ENCODE measurements at regions not wholly inside any gene's neighbourhood (a gene's known extent, or its start where the extent isn't known, plus 50 kb on each side); places are given as distances from the start of the nearest gene placed in this dataset.

- no peaks in the 10 kb centered on the region for H3K27me3 ChIP-seq (ENCODE audit: insufficient read depth, low read length)
- H3K4me3 ChIP-seq (ENCODE audit: low read length), result no peak overlapping the region
- peaks cover 64% of the 10 kb centered on the region for H3K9me3 ChIP-seq (ENCODE audit: insufficient read depth, low read depth, low read length)
- H3K9ac ChIP-seq (ENCODE audit: low read depth, low read length), result no peak overlapping the region
- H3K4me1 ChIP-seq (ENCODE audit: insufficient read depth, low read length), result no peaks in the 10 kb centered on the region
- H3K36me3 ChIP-seq (ENCODE audit: insufficient read depth, low read depth, low read length), result no peaks in the 10 kb centered on the region
- H3K27ac ChIP-seq (ENCODE audit: low read length), result no peak overlapping the region
These were observed 322.6 kb downstream of the ASXL3 start for GRCh38 chr18:33900638-33901037.

- no peaks in the 10 kb centered on the region for H3K36me3 ChIP-seq (ENCODE audit: insufficient read depth, low read depth, low read length)
- no peaks in the 10 kb centered on the region for H3K27me3 ChIP-seq (ENCODE audit: insufficient read depth, low read length)
- no peak overlapping the region for H3K9ac ChIP-seq (ENCODE audit: low read depth, low read length)
- no peaks in the 10 kb centered on the region for H3K4me1 ChIP-seq (ENCODE audit: insufficient read depth, low read length)
- peaks cover 43% of the 10 kb centered on the region for H3K9me3 ChIP-seq (ENCODE audit: insufficient read depth, low read depth, low read length)
- no peak overlapping the region for H3K27ac ChIP-seq (ENCODE audit: low read length)
- H3K4me3 ChIP-seq (ENCODE audit: low read length), result no peak overlapping the region
These were observed 320.4 kb downstream of the ASXL3 start for GRCh38 chr18:33898427-33898826.

GRCh38 chr18:33878213-33878612 is 300.2 kb downstream of the ASXL3 start:
- no peak overlapping the region for H3K4me3 ChIP-seq (ENCODE audit: low read length)
- H3K27ac ChIP-seq (ENCODE audit: low read length), result no peak overlapping the region
- no peaks in the 10 kb centered on the region for H3K9me3 ChIP-seq (ENCODE audit: insufficient read depth, low read depth, low read length)
- no peaks in the 10 kb centered on the region for H3K4me1 ChIP-seq (ENCODE audit: insufficient read depth, low read length)
- H3K27me3 ChIP-seq (ENCODE audit: insufficient read depth, low read length), result no peaks in the 10 kb centered on the region
- no peak overlapping the region for H3K9ac ChIP-seq (ENCODE audit: low read depth, low read length)
- H3K36me3 ChIP-seq (ENCODE audit: insufficient read depth, low read depth, low read length), result no peaks in the 10 kb centered on the region

- Histone ChIP-seq H3K9me3 (ENCODE audit: insufficient read depth, low read depth, low read length) (no peaks in the 10 kb centered on the region), H3K9ac (ENCODE audit: low read depth, low read length) (no peak overlapping the region), H3K27me3 (ENCODE audit: insufficient read depth, low read length) (no peaks in the 10 kb centered on the region), H3K27ac (ENCODE audit: low read length) (no peak overlapping the region), H3K36me3 (ENCODE audit: insufficient read depth, low read depth, low read length) (no peaks in the 10 kb centered on the region), H3K4me3 (ENCODE audit: low read length) (no peak overlapping the region), H3K4me1 (ENCODE audit: insufficient read depth, low read length) (no peaks in the 10 kb centered on the region)
These were observed 297.1 kb downstream of the ASXL3 start for GRCh38 chr18:33875029-33875565.

GRCh38 chr18:33873112-33873511 is 295.1 kb downstream of the ASXL3 start:
- no peak overlapping the region for H3K27ac ChIP-seq (ENCODE audit: low read length)
- H3K9ac ChIP-seq (ENCODE audit: low read depth, low read length), result no peak overlapping the region
- no peaks in the 10 kb centered on the region for H3K4me1 ChIP-seq (ENCODE audit: insufficient read depth, low read length)
- no peaks in the 10 kb centered on the region for H3K9me3 ChIP-seq (ENCODE audit: insufficient read depth, low read depth, low read length)
- no peaks in the 10 kb centered on the region for H3K27me3 ChIP-seq (ENCODE audit: insufficient read depth, low read length)
- no peaks in the 10 kb centered on the region for H3K36me3 ChIP-seq (ENCODE audit: insufficient read depth, low read depth, low read length)
- no peak overlapping the region for H3K4me3 ChIP-seq (ENCODE audit: low read length)

GRCh38 chr18:33871363-33872025 is 293.5 kb downstream of the ASXL3 start:
- no peaks in the 10 kb centered on the region for H3K36me3 ChIP-seq (ENCODE audit: insufficient read depth, low read depth, low read length)
- no peaks in the 10 kb centered on the region for H3K27me3 ChIP-seq (ENCODE audit: insufficient read depth, low read length)
- no peak overlapping the region for H3K9ac ChIP-seq (ENCODE audit: low read depth, low read length)
- no peak overlapping the region for H3K27ac ChIP-seq (ENCODE audit: low read length)
- H3K4me3 ChIP-seq (ENCODE audit: low read length), result no peak overlapping the region
- no peaks in the 10 kb centered on the region for H3K9me3 ChIP-seq (ENCODE audit: insufficient read depth, low read depth, low read length)
- H3K4me1 ChIP-seq (ENCODE audit: insufficient read depth, low read length), result no peaks in the 10 kb centered on the region

GRCh38 chr18:33870059-33870458 is 292.0 kb downstream of the ASXL3 start:
- no peak overlapping the region for H3K4me3 ChIP-seq (ENCODE audit: low read length)
- H3K36me3 ChIP-seq (ENCODE audit: insufficient read depth, low read depth, low read length), result no peaks in the 10 kb centered on the region
- no peak overlapping the region for H3K9ac ChIP-seq (ENCODE audit: low read depth, low read length)
- no peaks in the 10 kb centered on the region for H3K27me3 ChIP-seq (ENCODE audit: insufficient read depth, low read length)
- H3K4me1 ChIP-seq (ENCODE audit: insufficient read depth, low read length), result no peaks in the 10 kb centered on the region
- no peak overlapping the region for H3K27ac ChIP-seq (ENCODE audit: low read length)
- 0 out of 2 replicates have a peak, but pooled peaks cover 1% of the 10 kb centered on the region for H3K9me3 ChIP-seq (ENCODE audit: insufficient read depth, low read depth, low read length)

GRCh38 chr18:33866386-33866785 is 288.4 kb downstream of the ASXL3 start:
- Histone ChIP-seq H3K9ac (ENCODE audit: low read depth, low read length) (no peak overlapping the region), H3K9me3 (ENCODE audit: insufficient read depth, low read depth, low read length) (peaks cover 22% of the 10 kb centered on the region), H3K27ac (ENCODE audit: low read length) (no peak overlapping the region), H3K4me3 (ENCODE audit: low read length) (no peak overlapping the region), H3K4me1 (ENCODE audit: insufficient read depth, low read length) (no peaks in the 10 kb centered on the region), H3K27me3 (ENCODE audit: insufficient read depth, low read length) (no peaks in the 10 kb centered on the region), H3K36me3 (ENCODE audit: insufficient read depth, low read depth, low read length) (no peaks in the 10 kb centered on the region)

GRCh38 chr18:33863912-33864311 is 285.9 kb downstream of the ASXL3 start:
- Histone ChIP-seq H3K4me3 (ENCODE audit: low read length) (no peak overlapping the region), H3K36me3 (ENCODE audit: insufficient read depth, low read depth, low read length) (no peaks in the 10 kb centered on the region), H3K9me3 (ENCODE audit: insufficient read depth, low read depth, low read length) (peaks cover 22% of the 10 kb centered on the region)

GRCh38 chr18:33854827-33855139 is 276.8 kb downstream of the ASXL3 start:
- Histone ChIP-seq H3K9ac (ENCODE audit: low read depth, low read length) (no peak overlapping the region), H3K4me3 (ENCODE audit: low read length) (no peak overlapping the region), H3K27me3 (ENCODE audit: insufficient read depth, low read length) (no peaks in the 10 kb centered on the region), H3K27ac (ENCODE audit: low read length) (no peak overlapping the region), H3K36me3 (ENCODE audit: insufficient read depth, low read depth, low read length) (no peaks in the 10 kb centered on the region), H3K9me3 (ENCODE audit: insufficient read depth, low read depth, low read length) (no peaks in the 10 kb centered on the region), H3K4me1 (ENCODE audit: insufficient read depth, low read length) (no peaks in the 10 kb centered on the region)

More at GRCh38 chr18:33863912-33864311, 285.9 kb downstream of the ASXL3 start:
- H3K27ac ChIP-seq (ENCODE audit: low read length), result no peak overlapping the region
- no peaks in the 10 kb centered on the region for H3K4me1 ChIP-seq (ENCODE audit: insufficient read depth, low read length)
- no peaks in the 10 kb centered on the region for H3K27me3 ChIP-seq (ENCODE audit: insufficient read depth, low read length)
- no peak overlapping the region for H3K9ac ChIP-seq (ENCODE audit: low read depth, low read length)

GRCh38 chr18:33854086-33854826 is 276.2 kb downstream of the ASXL3 start:
- Histone ChIP-seq H3K4me1 (ENCODE audit: insufficient read depth, low read length) (no peaks in the 10 kb centered on the region), H3K27me3 (ENCODE audit: insufficient read depth, low read length) (no peaks in the 10 kb centered on the region), H3K27ac (ENCODE audit: low read length) (no peak overlapping the region), H3K9ac (ENCODE audit: low read depth, low read length) (no peak overlapping the region), H3K9me3 (ENCODE audit: insufficient read depth, low read depth, low read length) (no peaks in the 10 kb centered on the region), H3K36me3 (ENCODE audit: insufficient read depth, low read depth, low read length) (no peaks in the 10 kb centered on the region), H3K4me3 (ENCODE audit: low read length) (no peak overlapping the region)

GRCh38 chr18:33853187-33853586 is 275.2 kb downstream of the ASXL3 start:
- Histone ChIP-seq H3K4me1 (ENCODE audit: insufficient read depth, low read length) (no peaks in the 10 kb centered on the region), H3K9ac (ENCODE audit: low read depth, low read length) (no peak overlapping the region), H3K27ac (ENCODE audit: low read length) (no peak overlapping the region), H3K4me3 (ENCODE audit: low read length) (no peak overlapping the region), H3K36me3 (ENCODE audit: insufficient read depth, low read depth, low read length) (no peaks in the 10 kb centered on the region), H3K27me3 (ENCODE audit: insufficient read depth, low read length) (no peaks in the 10 kb centered on the region), H3K9me3 (ENCODE audit: insufficient read depth, low read depth, low read length) (no peaks in the 10 kb centered on the region)

Data from iPS-20b (cell line).